ENCODE measurements at regions not wholly inside any gene's neighbourhood (a gene's known extent, or its start where the extent isn't known, plus 50 kb on each side); places are given as distances from the start of the nearest gene placed in this dataset.

DNA sequence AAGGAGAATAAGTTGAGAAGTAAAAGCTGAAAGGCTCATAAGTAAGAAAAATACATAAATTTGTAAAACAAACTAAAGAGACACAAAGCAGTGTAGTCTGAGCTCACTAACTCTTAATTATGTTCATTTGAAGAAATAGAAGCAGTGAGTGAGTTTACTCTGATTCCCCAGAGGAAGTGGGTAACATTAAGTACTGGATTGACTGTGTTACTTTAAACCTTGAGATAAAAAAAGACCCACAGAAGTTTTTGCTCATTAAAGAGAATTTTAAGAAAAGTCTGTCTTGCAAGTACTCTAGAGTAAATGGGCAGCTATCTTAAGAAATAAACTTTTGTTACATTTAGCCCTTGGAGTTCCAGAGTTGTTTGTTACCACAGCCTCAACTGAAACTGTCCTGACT, 2466.9 kb downstream of the PCDH7 start:
- DNase-seq (ENCODE audit: low read depth in 1 of 2, low spot score in 2 of 2) (no peak), FAIRE-seq (no peak)
- no peak overlapping the region for H3K56ac ChIP-seq (replicated peaks; ENCODE audit: insufficient read length, low read depth, low read length)
- H4K5ac ChIP-seq (ENCODE audit: insufficient read length, low read depth, low read length), result no peak overlapping the region
- no peak overlapping the region for H3K18ac ChIP-seq (ENCODE audit: extremely low read depth, low read length)
- H2BK5ac ChIP-seq (ENCODE audit: low read depth, low read length), result no peak overlapping the region
- H3K4me2 ChIP-seq (ENCODE audit: insufficient read depth in 1 of 2, low read depth in 2 of 2, low read length in 2 of 2), result no peak overlapping the region
- H3K27ac ChIP-seq (ENCODE audit: low read depth, low read length), result no peak overlapping the region
- H4K91ac ChIP-seq (replicated peaks; ENCODE audit: insufficient read length, low read length), result no peak overlapping the region
- H2BK20ac ChIP-seq (ENCODE audit: low read length), result no peak overlapping the region
- no peaks in the 10 kb centered on the region for H3K36me3 ChIP-seq (ENCODE audit: control insufficient read depth in 2 of 4, insufficient read depth in 4 of 4, low read length in 3 of 4)
- no peak overlapping the region for H2AFZ ChIP-seq (ENCODE audit: low read length)
- TF ChIP-seq USF2 (IDR thresholded peaks at IDR 0.05; ENCODE audit: low read length) (no peak), JUN (IDR thresholded peaks at IDR 0.05; ENCODE audit: low read depth, low read length) (no peak), TBP (IDR thresholded peaks at IDR 0.05; ENCODE audit: low read depth, low read length) (no peak), EGR1 (IDR thresholded peaks at IDR 0.05; ENCODE audit: borderline replicate concordance, low read depth, low read length) (no peak), GABPA (IDR thresholded peaks at IDR 0.05; ENCODE audit: borderline replicate concordance, insufficient read depth, low read length) (no peak), RFX5 (IDR thresholded peaks at IDR 0.05; ENCODE audit: borderline replicate concordance, low read depth, low read length) (no peak), SIX5 (IDR thresholded peaks at IDR 0.05; ENCODE audit: low read depth, low read length) (no peak), CTCF (IDR thresholded peaks at IDR 0.05; ENCODE audit: control extremely low read depth in 1 of 3, insufficient read depth in 1 of 3, low read depth in 1 of 3, low read length in 3 of 3) (no peak), NANOG (IDR thresholded peaks at IDR 0.05; ENCODE audit: insufficient read depth, low read depth, low read length, poor library complexity, severe bottlenecking) (no peak), BCL11A (IDR thresholded peaks at IDR 0.05; ENCODE audit: low read depth in 2 of 2, low read length in 2 of 2) (no peak)
- no peaks in the 10 kb centered on the region for H3K4me1 ChIP-seq (replicated peaks in 1 of 4; ENCODE audit: control insufficient read depth in 3 of 4, insufficient read depth in 4 of 4, low read length in 3 of 4)
- no peaks in the 10 kb centered on the region for H4K20me1 ChIP-seq (replicated peaks in 1 of 2; ENCODE audit: control insufficient read depth in 1 of 2, insufficient read depth in 2 of 2, low read length in 2 of 2)
- H3K23me2 ChIP-seq (ENCODE audit: low read depth, low read length), result no peaks in the 10 kb centered on the region
- POLR2A ChIA-PET (ENCODE audit: partially characterized antibody), result no interaction called here
- no peak overlapping the region for H3K14ac ChIP-seq (ENCODE audit: insufficient read length)
- H3K79me2 ChIP-seq (ENCODE audit: control insufficient read depth in 1 of 2, insufficient read depth in 2 of 2, low read length in 2 of 2), result no peaks in the 10 kb centered on the region
- no peak overlapping the region for H3K9ac ChIP-seq (replicated peaks in 1 of 4; ENCODE audit: extremely low read depth in 1 of 4, low read depth in 3 of 4, low read length in 3 of 4)
- no peak overlapping the region for H3K23ac ChIP-seq (ENCODE audit: insufficient read length)
- no peak overlapping the region for H2BK120ac ChIP-seq (replicated peaks; ENCODE audit: low read depth, low read length)
- no peak overlapping the region for H3K4me3 ChIP-seq (ENCODE audit: extremely low read depth in 1 of 4, insufficient read depth in 2 of 4, low read depth in 3 of 4, low read length in 4 of 4)
- H4K8ac ChIP-seq (ENCODE audit: extremely low read depth, insufficient read depth, low read length), result no peak overlapping the region
- no peak overlapping the region for H3K4ac ChIP-seq (replicated peaks; ENCODE audit: insufficient read length, low read depth, low read length)
- no peak overlapping the region for H2BK12ac ChIP-seq (ENCODE audit: low read depth, low read length)
- no peak overlapping the region for H2BK15ac ChIP-seq (ENCODE audit: low read length)
- H2AK5ac ChIP-seq (ENCODE audit: low read depth, low read length), result no peak overlapping the region
- H3K27me3 ChIP-seq (replicated peaks in 1 of 4; ENCODE audit: control insufficient read depth in 3 of 4, extremely low read depth in 1 of 4, insufficient read depth in 3 of 4, low read length in 3 of 4), result no peaks in the 10 kb centered on the region
- CTCF ChIA-PET (ENCODE audit: partially characterized antibody), result no interaction called here
- H3K9me3 ChIP-seq (ENCODE audit: insufficient read depth in 2 of 2, low read depth in 1 of 2, low read length in 1 of 2), result peaks cover 0 to 3% of the 10 kb centered on the region in 2 experiments; a peak in 2 of 4 replicates
- H3K79me1 ChIP-seq (ENCODE audit: low read depth, low read length), result no peaks in the 10 kb centered on the region; the same call in 1 of the 2 replicates
